Thoracic aorta (tissue), 2 donors: ENCODE measurements at regions not wholly inside any gene's neighbourhood (a gene's known extent, or its start where the extent isn't known, plus 50 kb on each side); places are given as distances from the start of the nearest gene placed in this dataset.

Experiments
- ATAC-seq: fragments of 150-250 bp; one replicate; pipeline ENCODE4 v1.8.0; 2017; ENCODE audit warnings: low read depth; ENCODE audit not compliant: insufficient number of reproducible peaks, low FRiP score
- DNase-seq: peaks from one replicate; pipeline ENCODE4 v3.0.0-alpha.2; 2020; ENCODE audit warnings: low spot score
- H3K27ac ChIP-seq, 2 donors: fragments of 200-600 bp; sonication (generic); 1 replicate in 1 of 2; 2 replicates in 1 of 2; pipeline ENCODE4 v1.5.1; 2016; ENCODE audit warnings: mild to moderate bottlenecking in 2 of 2, moderate library complexity in 2 of 2
- H3K27me3 ChIP-seq: fragments of 200-600 bp; sonication (generic); replicated peaks from 2 replicates; pipeline ENCODE4 v1.6.0; 2016; ENCODE audit warnings: mild to moderate bottlenecking; ENCODE audit not compliant: insufficient read depth
- H3K36me3 ChIP-seq: fragments of 200-600 bp; sonication (generic); one replicate; pipeline ENCODE4 v1.5.1; 2016
- H3K4me1 ChIP-seq, 2 donors: fragments of 200-600 bp; sonication (generic); 1 replicate in 1 of 2; 2 replicates in 1 of 2; pipeline versions ENCODE4 v1.5.1 to v1.6.0; 2016; ENCODE audit warnings: low read depth in 2 of 2, mild to moderate bottlenecking in 1 of 2; ENCODE audit not compliant: control insufficient read depth in 1 of 2
- H3K4me3 ChIP-seq: fragments of 200-600 bp; sonication (generic); 2 replicates; pipeline ENCODE4 v1.5.1; 2016; ENCODE audit warnings: mild to moderate bottlenecking
- H3K9me3 ChIP-seq: fragments of 200-600 bp; sonication (generic); 2 replicates; pipeline ENCODE4 v1.5.1; 2016
- TF ChIP-seq, protein P1 (sequence below): fragments of 200-600 bp; sonication (generic); IDR thresholded peaks from one replicate; pipeline ENCODE4 v1.5.1; 2019; ENCODE audit warnings: antibody characterized with exemption

- Histone ChIP-seq H3K4me3 (no peak overlapping the region), H3K36me3 (no peaks in the 10 kb centered on the region), H3K9me3 (no peaks in the 10 kb centered on the region), H3K27me3 (no peaks in the 10 kb centered on the region), H3K27ac (no peak overlapping the region), H3K4me1 (no peaks in the 10 kb centered on the region)
- TF ChIP-seq, protein P1, sequence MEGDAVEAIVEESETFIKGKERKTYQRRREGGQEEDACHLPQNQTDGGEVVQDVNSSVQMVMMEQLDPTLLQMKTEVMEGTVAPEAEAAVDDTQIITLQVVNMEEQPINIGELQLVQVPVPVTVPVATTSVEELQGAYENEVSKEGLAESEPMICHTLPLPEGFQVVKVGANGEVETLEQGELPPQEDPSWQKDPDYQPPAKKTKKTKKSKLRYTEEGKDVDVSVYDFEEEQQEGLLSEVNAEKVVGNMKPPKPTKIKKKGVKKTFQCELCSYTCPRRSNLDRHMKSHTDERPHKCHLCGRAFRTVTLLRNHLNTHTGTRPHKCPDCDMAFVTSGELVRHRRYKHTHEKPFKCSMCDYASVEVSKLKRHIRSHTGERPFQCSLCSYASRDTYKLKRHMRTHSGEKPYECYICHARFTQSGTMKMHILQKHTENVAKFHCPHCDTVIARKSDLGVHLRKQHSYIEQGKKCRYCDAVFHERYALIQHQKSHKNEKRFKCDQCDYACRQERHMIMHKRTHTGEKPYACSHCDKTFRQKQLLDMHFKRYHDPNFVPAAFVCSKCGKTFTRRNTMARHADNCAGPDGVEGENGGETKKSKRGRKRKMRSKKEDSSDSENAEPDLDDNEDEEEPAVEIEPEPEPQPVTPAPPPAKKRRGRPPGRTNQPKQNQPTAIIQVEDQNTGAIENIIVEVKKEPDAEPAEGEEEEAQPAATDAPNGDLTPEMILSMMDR = no peak
- no peak for ATAC-seq
- DNase-seq = no peak
These were observed 160.1 kb upstream of the SATB1 start for GRCh38 chr3:18585004-18585968.

GRCh38 chr3:18580268-18580667 lies 155.1 kb upstream of the SATB1 start:
- TF ChIP-seq, protein P1 = no peak
- Histone ChIP-seq H3K4me1 (no peaks in the 10 kb centered on the region), H3K9me3 (no peaks in the 10 kb centered on the region), H3K27ac (no peak overlapping the region), H3K27me3 (no peaks in the 10 kb centered on the region), H3K4me3 (no peak overlapping the region), H3K36me3 (no peaks in the 10 kb centered on the region)
- ATAC-seq = no peak
- DNase-seq = no peak

- TF ChIP-seq, protein P1 = no peak
- Histone ChIP-seq H3K4me1 (no peaks in the 10 kb centered on the region), H3K27me3 (no peaks in the 10 kb centered on the region), H3K4me3 (no peak overlapping the region), H3K9me3 (no peaks in the 10 kb centered on the region), H3K27ac (no peak overlapping the region), H3K36me3 (no peaks in the 10 kb centered on the region)
- DNase-seq = no peak
- ATAC-seq = no peak
These were observed 154.5 kb upstream of the SATB1 start for GRCh38 chr3:18579661-18580060.

DNA sequence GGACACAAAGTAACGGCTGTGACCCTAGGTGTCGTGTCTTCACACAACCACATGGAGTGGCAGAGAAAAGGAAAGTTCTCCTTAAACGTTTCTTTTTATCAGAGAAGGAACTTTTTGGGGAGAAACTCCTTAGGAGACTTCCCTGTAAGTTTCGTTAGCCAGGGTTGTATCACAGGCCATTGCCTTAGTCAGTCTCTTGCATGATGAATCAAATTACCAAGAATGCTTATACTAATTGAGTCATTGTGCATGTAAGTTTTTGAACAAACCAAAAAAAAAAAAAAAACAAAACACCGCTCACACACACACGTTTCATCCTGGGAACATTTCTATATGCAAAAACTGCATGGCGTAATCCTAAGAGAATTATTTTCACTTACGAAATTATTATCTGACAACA lies 150.4 kb upstream of the SATB1 start:
- TF ChIP-seq, protein P1 = no peak
- H3K4me1 ChIP-seq = no peaks in the 10 kb centered on the region
- H3K27ac ChIP-seq = no peak overlapping the region
- no peaks in the 10 kb centered on the region for H3K36me3 ChIP-seq
- ATAC-seq (no peak), DNase-seq (no peak)
- H3K9me3 ChIP-seq = no peaks in the 10 kb centered on the region
- H3K4me3 ChIP-seq = no peak overlapping the region
- no peaks in the 10 kb centered on the region for H3K27me3 ChIP-seq

DNA sequence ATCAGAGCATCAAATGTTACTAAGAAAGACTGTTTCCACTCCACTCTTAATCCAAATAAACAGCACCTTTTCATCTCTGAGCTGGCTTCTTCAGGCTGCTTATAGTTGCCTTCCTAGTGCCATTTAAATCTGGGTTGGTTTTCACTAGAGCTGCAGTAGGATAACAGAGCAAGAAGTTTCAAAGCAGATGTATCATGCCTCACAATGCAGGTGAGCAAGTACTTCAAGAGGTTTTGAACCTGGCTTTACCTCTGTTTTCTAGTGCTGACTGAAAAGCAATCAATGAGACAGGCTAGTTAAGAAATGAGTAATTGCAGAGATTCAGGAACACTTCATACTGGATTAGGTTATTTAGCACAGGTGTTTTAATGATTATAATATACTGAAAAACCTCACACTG lies 147.7 kb upstream of the SATB1 start:
- H3K4me1 ChIP-seq = no peaks in the 10 kb centered on the region
- no peaks in the 10 kb centered on the region for H3K27me3 ChIP-seq
- no peak overlapping the region for H3K27ac ChIP-seq
- no peaks in the 10 kb centered on the region for H3K9me3 ChIP-seq
- no peaks in the 10 kb centered on the region for H3K36me3 ChIP-seq
- ATAC-seq (no peak), DNase-seq (no peak)
- TF ChIP-seq, protein P1 = no peak
- H3K4me3 ChIP-seq = no peak overlapping the region
